ENCODE measurements at regions not wholly inside any gene's neighbourhood (a gene's known extent, or its start where the extent isn't known, plus 50 kb on each side); places are given as distances from the start of the nearest gene placed in this dataset.

- no peak for ATAC-seq
Observed at GRCh38 chr2:211068108-211068780, 511.8 kb downstream of the CPS1 start.

GRCh38 chr2:211070547-211070946 is 514.1 kb downstream of the CPS1 start:
- no peak for ATAC-seq

- ATAC-seq = no peak
Observed at GRCh38 chr2:211077216-211077767, 520.9 kb downstream of the CPS1 start.

- ATAC-seq = no peak
Observed at GRCh38 chr2:211084352-211084751, 528.0 kb downstream of the CPS1 start.

GRCh38 chr2:211085056-211085680 is 528.8 kb downstream of the CPS1 start:
- ATAC-seq = no peak

GRCh38 chr2:211086049-211086448 is 529.6 kb downstream of the CPS1 start:
- ATAC-seq = no peak

GRCh38 chr2:211089127-211089526 is 532.7 kb downstream of the CPS1 start:
- no peak for ATAC-seq

- no peak for ATAC-seq
Observed at GRCh38 chr2:211093743-211094303, 537.4 kb downstream of the CPS1 start.

GRCh38 chr2:211103989-211104388 is 547.6 kb downstream of the CPS1 start:
- ATAC-seq = no peak

GRCh38 chr2:211113334-211114175 is 557.2 kb downstream of the CPS1 start:
- ATAC-seq = no peak

- ATAC-seq = no peak
Observed at GRCh38 chr2:211114826-211115455, 558.5 kb downstream of the CPS1 start.

GRCh38 chr2:211117026-211117425 is 560.6 kb downstream of the CPS1 start:
- ATAC-seq = no peak

GRCh38 chr2:211126256-211126655 is 569.9 kb downstream of the CPS1 start:
- ATAC-seq = no peak

- no peak for ATAC-seq
Observed at GRCh38 chr2:211127501-211127900, 571.1 kb downstream of the CPS1 start.

- no peak for ATAC-seq
Observed at GRCh38 chr2:211128287-211128686, 571.9 kb downstream of the CPS1 start.

GRCh38 chr2:211129798-211130197 is 573.4 kb downstream of the CPS1 start:
- no peak for ATAC-seq

GRCh38 chr2:211132046-211132445 is 575.6 kb downstream of the CPS1 start:
- no peak for ATAC-seq

GRCh38 chr2:211132573-211132972 is 576.2 kb downstream of the CPS1 start:
- no peak for ATAC-seq

GRCh38 chr2:211133766-211134165 is 577.4 kb downstream of the CPS1 start:
- no peak for ATAC-seq

GRCh38 chr2:211138551-211138950 is 582.2 kb downstream of the CPS1 start:
- no peak for ATAC-seq

GRCh38 chr2:211141646-211142045 is 585.2 kb downstream of the CPS1 start:
- ATAC-seq = no peak

GRCh38 chr2:211144078-211144477 is 587.7 kb downstream of the CPS1 start:
- ATAC-seq = no peak
